Embryonic facial prominence (tissue), 1 donor: ENCODE measurements at regions not wholly inside any gene's neighbourhood (a gene's known extent, or its start where the extent isn't known, plus 50 kb on each side); places are given as distances from the start of the nearest gene placed in this dataset.
A peak's percentile ranks its signal among the peaks of the same experiment; 100 is the strongest.
"Not testable (repeated sequence)": the region's sequence is repeated elsewhere in the genome, so short reads cannot be mapped to it uniquely, and the experiment has no call there.

Source experiments
- DNase-seq: peaks from one replicate; pipeline ENCODE4 v3.0.0-alpha.2; 2016; ENCODE audit errors: extremely low spot score

DNA sequence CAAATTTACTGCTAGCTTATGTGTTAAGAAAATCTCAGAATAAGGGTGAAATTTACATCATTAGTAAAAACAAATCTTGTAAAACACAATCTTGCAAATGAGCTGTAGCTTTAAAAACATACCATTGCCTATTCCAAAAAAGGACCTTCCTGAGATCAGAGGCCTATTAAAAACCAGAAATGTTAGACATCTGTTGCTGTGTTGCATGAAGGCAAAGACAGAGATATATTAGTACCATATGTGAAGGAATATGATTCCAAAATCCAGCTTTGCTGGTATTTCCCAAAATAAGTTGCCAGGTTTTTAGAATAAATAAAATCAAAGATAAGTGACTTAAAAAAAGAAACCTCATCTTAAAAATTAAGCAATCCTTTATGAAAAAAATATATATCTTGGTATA lies 504.1 kb upstream of the CDIN1 start:
- peak; percentile 25 for DNase-seq

DNA sequence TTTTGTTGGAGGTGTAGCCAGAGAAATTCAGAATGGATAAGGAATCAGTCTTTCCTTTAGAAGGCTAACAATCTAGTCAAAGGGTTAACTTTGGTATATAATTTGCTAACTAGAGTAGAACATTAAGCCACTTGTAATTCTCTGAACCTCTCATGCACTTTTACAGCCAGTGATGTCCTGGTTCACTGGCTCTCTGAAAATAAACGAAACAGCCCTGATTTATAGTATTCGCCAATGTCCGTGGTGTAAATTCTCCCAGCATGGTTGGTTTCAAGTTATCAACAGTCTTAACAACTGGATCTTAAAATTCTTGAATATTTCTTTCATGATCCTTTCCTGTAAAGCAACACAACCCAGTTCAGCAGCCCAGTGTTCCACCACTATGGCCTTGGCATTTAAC lies 500.4 kb upstream of the CDIN1 start:
- no peak for DNase-seq

DNA sequence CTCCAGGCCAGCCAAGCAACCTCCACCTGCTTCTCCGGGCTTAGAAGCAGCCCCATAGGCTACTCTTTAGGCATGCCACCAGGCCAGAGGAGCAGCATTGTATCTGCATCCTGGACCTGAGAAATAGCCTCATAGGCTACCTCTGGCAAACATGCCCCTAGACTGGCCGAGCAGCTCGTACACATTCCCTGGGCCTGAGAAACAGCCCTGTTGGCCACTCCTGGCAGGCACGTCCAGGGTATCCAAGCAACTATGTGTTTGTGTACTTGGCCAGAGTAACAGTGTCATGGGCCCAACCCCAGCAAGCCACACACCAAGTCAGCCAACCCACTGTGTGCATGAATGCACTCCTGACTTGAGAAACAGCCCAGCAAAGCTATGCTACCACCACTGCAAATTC lies 498.7 kb upstream of the CDIN1 start:
- no peak for DNase-seq

- DNase-seq: no peak
Observed at GRCh38 chr15:36090286-36090946, 489.0 kb upstream of the CDIN1 start.

GRCh38 chr15:36106640-36107335 lies 472.6 kb upstream of the CDIN1 start:
- no peak for DNase-seq

DNA sequence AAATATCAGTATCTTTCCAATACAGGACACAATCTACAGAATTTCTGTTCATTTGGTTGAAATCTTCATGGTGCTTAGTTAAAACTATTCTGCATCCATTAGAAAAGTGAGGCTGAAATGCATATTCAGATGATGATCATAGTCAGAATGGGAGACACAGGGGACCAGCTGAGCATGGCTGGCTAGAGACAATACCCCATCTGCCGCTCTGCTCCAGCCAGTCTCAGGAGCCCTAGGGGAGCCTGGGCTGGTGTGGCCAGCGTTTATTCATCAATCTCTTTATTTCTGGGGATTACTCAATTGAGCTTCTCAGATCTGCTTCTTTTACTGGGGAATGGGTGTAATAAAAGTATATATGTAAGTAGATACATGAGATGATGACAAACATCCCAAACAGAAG lies 470.9 kb upstream of the CDIN1 start:
- no peak for DNase-seq

DNA sequence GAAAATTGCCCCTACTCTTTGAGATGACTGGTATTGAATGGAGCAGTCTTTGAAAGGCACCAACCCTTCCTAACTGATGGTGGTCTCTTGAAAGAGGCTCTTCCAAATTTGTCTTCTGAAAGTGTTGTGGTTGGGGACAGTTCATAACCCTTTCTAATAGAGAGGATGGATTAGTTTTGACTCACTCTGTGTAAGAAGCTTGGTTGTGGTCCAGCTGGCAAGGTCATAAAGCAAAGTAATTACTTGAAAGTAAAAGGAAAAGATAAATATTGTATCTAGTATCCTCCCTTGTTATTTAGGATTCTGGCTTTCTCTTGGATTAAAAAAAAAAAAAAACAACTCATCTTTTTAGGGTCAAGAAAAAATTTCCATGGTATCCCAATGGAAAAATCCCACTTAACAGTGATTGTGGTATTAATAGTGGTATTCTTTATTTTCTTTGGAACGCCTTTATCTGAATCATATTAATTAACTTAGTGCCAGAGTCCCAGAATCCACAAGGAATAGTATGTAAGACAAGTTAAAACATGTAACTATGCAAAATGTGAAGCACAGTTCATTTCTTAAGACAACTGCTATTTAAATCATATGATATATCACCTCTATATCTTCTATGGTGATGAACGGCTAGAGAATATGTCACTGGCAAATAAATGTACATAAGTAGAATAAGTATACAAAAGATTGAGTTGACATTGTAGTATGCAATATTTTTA lies 469.3 kb upstream of the CDIN1 start:
- no peak for DNase-seq

DNA sequence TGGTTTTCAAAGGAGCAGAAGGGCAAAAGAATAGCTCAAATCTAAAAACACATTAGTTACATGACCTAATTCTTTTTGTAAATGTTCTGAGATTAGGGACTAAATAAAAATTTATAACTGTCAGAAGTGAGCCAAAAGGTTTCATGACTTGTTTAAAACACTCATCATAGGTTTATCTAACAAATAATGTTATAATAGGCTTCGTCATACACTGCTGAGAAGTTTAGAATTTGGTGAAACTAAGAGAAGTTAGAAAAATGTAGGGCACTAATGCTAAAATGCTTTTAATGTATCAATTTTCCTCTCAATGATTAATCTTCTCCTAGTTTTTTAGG lies 468.8 kb upstream of the CDIN1 start:
- no peak for DNase-seq

- no peak for DNase-seq
Observed at GRCh38 chr15:36117296-36117787, 462.1 kb upstream of the CDIN1 start.

DNA sequence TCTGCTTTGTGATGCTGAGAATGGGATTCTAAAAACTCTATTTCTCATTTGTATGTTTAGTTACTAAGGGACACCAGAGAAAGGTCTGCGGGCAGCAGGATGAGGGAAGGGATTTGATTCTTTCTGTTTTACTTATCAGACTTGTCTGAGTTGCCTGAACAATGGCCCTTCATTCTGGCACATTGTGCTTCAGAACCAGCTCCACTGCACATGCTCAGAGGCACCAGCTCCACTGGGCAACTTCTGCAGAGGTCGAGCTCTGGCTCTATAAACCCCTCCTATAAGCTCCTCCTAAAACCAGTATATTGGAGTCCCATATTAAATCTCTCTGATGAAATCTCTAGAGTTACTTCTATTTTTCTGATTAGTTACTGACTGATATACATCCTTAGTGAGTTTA lies 453.2 kb upstream of the CDIN1 start:
- DNase-seq: no peak

DNA sequence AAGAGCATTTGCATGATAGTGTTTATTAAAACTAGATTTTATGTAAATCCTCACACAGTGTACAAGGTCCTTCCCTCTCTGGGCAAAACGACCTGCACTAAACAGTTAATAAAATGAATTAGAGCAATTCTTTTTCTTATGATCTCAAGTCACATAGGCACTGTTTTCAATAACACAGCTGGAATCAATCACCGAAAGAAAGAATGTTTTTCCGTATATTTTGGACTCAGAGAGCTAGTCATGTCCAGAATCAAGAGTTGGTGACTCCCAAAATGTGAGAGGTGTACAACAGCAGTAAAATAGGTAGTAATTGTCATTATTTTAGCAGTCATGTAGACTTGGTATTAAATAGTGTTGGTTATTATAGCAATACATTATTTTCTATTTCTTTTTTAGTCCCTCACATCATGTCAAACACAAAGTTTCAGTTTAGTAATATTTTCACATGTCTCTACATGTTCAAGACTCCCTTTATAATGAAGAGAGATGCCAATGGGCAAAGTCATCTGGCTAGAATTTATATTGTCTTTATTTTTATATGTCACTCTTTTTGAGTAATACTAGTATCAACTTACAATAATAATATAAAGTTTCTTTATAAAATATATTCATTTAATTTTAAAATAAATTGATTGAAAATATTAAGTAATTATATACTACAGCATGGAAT lies 448.6 kb upstream of the CDIN1 start:
- DNase-seq: no peak

GRCh38 chr15:36133742-36134141 lies 445.7 kb upstream of the CDIN1 start:
- no peak for DNase-seq

- DNase-seq: no peak
Observed at GRCh38 chr15:36136049-36136448, 443.4 kb upstream of the CDIN1 start.

GRCh38 chr15:36152936-36153335 lies 426.5 kb upstream of the CDIN1 start:
- DNase-seq: no peak

DNA sequence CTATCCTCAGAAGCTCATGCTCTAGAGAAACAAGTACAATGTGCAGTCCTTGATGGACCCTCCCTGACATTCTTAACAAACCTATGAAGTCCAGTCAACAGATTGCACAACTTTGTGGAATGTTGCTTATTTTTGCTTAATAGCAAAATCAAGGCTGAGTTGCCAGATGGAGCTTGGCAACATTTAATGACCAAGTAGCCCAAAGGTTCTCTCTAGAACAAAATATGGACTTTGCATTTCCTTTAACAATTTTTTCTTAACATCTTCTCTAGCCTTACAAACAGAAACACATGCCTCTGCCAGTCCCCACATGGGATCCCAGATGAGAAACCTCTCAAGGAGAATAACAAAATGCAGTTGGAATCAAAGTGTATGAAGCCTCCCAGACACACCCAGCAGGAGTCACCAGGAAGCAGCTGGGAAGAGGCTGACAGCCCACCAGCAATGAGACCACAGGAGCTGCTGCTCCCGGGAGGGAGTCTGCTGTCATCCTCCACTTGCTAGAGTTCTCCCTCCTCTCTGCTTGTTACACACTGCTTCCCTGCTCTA lies 422.5 kb upstream of the CDIN1 start:
- no peak for DNase-seq

DNA sequence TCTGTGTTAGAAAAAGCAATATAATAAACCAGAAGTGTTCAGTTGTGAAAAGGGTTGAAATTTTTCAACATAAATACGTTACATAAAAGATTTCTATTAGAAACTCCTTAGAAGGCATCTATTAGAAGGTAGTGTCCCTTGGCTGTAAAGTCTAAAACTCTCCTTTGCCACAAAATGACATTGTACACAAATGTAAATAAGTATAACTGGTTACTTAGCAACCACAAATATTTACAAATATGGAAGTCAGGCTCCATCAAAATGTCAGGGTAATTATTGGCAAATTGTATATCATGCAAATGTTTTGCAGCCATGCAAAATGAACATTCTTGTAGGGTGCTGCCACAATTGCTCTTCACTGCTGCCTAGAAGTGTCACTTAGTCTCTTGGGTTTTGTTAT lies 419.1 kb upstream of the CDIN1 start:
- DNase-seq: no peak

GRCh38 chr15:36161108-36161507 lies 418.3 kb upstream of the CDIN1 start:
- no peak for DNase-seq

GRCh38 chr15:36161771-36162212 lies 417.6 kb upstream of the CDIN1 start:
- peak; percentile 45 for DNase-seq

DNA sequence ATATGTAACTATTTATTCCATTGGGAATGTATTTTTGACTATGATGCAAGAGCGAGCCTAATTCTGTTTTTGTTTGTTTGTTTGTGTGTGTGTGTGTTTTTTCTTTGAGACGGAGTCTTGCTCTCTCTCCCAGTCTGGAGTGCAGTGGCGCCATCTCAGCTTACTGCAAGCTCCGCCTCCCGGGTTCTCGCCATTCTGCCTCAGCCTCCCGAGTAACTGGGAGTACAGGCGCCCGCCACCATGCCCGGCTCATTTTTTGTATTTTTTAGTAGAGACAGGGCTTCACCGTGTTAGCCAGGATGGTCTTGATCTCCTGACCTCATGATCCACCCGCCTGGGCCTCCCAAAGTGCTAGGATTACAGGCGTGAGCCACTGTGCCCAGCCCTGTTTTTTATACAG lies 415.4 kb upstream of the CDIN1 start:
- DNase-seq: not testable (repeated sequence)

DNA sequence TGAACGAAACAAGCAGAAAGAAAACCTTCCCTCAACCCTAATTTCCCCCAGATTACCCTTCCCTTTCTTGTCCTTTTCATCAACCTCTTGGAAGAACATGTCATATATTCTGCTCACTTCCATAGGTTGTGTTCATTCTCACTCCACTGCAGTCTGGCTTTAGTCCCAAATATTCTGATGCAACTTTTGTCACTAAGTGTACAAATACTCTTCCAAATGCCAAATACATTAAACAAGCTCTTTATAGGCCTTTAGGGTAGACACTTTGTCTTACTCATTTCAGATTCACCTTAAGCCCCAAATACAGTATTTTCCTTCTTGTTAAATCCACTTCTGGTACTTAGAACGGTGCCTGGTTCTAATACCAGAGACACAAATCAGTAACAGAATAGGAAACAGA lies 406.5 kb upstream of the CDIN1 start:
- no peak for DNase-seq

- no peak for DNase-seq
Observed at GRCh38 chr15:36175186-36175740, 404.2 kb upstream of the CDIN1 start.
